ENCODE measurements at regions not wholly inside any gene's neighbourhood (a gene's known extent, or its start where the extent isn't known, plus 50 kb on each side); places are given as distances from the start of the nearest gene placed in this dataset.

DNA sequence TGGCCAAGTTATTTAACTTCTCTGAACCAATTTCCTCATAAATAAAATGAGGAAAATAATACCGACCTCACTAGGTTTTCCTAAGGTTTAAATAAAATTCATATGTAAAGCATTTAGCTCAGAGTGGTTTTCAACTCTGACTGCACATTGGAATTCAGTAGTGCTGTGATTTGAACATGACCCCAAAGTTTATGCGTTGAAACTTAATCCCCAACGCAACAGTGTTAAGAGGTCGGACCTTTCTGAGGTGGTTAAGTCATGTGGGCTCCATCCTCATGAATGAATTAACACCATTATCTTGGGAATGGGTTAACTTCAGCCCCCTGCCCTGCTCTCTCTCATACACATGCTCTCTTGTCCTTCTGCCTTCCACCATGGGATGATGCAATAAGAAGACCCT is 322.2 kb downstream of the AASDHPPT start:
- TF ChIP-seq, protein P1, sequence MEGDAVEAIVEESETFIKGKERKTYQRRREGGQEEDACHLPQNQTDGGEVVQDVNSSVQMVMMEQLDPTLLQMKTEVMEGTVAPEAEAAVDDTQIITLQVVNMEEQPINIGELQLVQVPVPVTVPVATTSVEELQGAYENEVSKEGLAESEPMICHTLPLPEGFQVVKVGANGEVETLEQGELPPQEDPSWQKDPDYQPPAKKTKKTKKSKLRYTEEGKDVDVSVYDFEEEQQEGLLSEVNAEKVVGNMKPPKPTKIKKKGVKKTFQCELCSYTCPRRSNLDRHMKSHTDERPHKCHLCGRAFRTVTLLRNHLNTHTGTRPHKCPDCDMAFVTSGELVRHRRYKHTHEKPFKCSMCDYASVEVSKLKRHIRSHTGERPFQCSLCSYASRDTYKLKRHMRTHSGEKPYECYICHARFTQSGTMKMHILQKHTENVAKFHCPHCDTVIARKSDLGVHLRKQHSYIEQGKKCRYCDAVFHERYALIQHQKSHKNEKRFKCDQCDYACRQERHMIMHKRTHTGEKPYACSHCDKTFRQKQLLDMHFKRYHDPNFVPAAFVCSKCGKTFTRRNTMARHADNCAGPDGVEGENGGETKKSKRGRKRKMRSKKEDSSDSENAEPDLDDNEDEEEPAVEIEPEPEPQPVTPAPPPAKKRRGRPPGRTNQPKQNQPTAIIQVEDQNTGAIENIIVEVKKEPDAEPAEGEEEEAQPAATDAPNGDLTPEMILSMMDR (IDR thresholded peaks at IDR 0.05; ENCODE audit: insufficient read depth, low read depth, low read length) = no peak
- no peak overlapping the region for H3K4me3 ChIP-seq (ENCODE audit: low read depth, low read length)
- DNase-seq (ENCODE audit: low read depth) = no peak

DNA sequence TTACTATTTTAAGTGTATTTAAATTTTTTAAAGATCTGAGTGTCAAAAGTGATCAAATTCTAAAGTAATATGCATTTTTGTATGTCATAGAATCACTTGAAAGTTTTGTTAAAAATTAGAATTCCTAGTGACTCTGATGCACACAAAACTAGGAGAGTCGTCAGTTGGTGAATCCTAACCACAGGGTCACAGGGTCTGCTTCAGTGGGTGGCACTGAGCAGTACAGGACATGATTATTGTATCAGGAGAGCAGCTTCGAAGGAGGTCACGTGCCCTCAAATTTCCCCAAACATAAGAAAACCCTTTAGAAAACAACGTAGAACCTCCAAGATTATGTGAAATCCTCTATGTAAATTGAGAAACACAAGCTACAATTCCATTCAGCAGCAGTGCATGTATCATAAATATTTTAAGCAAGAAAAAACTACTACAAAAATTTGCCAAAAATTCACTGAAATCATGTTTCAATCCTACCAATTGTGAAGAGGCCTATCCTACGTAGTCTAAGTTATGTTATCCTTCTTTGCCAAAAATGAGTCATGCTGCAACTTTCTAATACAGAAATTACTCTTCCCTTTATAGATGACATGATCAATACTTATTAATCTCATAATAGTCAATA is 323.6 kb downstream of the AASDHPPT start:
- no peak overlapping the region for H3K4me3 ChIP-seq (ENCODE audit: low read depth, low read length)
- TF ChIP-seq, protein P1 (IDR thresholded peaks at IDR 0.05; ENCODE audit: insufficient read depth, low read depth, low read length) = no peak
- no peak for DNase-seq (ENCODE audit: low read depth)

DNA sequence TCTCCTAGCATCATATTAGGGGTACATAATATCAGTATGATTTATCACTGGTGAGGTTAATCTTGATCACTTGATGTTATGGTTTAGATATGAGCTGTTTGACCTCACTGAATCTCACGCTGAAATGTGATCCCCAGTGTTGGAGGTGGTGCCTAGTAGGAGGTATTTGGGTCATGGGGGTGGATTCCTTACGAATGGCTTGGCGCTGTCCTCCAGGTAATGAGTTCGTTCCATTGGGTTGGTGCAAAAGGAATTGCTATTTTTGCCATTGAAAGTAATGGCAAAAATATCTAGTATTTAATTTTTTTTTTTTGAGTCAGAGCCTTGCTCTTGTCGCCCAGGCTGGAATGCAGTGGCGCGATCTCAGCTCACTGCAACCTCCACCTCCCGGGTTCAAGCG is 326.3 kb downstream of the AASDHPPT start:
- TF ChIP-seq, protein P1 (IDR thresholded peaks at IDR 0.05; ENCODE audit: insufficient read depth, low read depth, low read length) = no peak
- DNase-seq (ENCODE audit: low read depth) = no peak
- H3K4me3 ChIP-seq (ENCODE audit: low read depth, low read length) = no peak overlapping the region

DNA sequence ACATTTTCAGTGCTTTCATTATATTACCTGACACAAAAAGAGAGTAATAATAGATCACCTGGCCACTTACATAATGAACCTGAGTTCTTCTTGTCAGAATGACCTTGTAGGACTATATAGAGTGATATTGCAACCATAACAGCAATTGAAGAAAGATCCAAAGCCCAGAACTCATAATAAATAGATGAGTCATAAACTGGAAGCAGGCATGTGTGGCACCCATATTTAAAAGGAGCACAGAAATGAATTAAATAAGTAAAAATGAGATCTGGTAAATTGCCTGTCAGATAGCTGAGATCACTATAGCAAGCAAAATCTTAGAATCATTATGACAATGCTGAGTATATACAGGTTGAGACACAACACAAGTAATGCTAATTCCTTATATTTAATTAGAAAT is 331.8 kb downstream of the AASDHPPT start:
- TF ChIP-seq, protein P1 (IDR thresholded peaks at IDR 0.05; ENCODE audit: insufficient read depth, low read depth, low read length) = no peak
- H3K4me3 ChIP-seq (ENCODE audit: low read depth, low read length) = no peak overlapping the region
- DNase-seq (ENCODE audit: low read depth) = no peak

DNA sequence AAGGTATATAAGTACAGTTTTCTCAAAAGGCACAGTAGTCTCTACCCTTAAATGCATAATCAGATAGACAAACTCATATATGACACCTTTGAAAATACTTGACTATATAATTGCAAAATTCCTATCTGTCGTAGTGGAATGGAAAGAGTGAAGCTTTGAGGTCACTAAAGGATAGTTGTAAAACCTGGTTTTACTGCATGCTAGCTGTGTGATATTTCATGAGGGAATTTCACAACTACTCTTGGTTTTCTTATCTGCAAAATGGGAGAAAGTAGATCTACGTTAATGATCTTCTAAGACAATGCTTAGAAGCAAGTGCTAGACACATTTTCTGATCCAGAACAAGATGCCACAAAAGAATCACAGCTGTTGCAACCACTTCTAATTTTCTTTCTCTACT is 332.2 kb downstream of the AASDHPPT start:
- DNase-seq (ENCODE audit: low read depth) = peak; percentile 27
- TF ChIP-seq, protein P1 (IDR thresholded peaks at IDR 0.05; ENCODE audit: insufficient read depth, low read depth, low read length) = no peak
- H3K4me3 ChIP-seq (ENCODE audit: low read depth, low read length) = no peak overlapping the region

DNA sequence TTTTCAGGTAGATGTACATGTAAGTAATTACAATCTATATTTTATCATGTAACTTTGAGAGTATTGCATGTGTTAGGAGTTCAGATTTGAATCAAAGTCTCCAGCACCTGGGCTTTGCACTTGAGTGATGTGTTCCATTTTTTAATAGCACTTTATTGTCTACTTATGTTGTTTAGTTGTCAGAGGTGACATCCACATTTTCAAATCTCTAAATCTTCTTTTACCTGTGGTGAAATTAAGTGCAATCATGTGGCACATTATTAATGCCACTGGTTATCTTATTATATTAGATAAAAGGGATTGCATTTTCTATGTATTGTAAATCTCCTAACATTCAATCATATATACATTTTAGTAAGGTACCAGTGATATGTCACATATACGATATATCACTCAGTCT is 333.4 kb downstream of the AASDHPPT start:
- DNase-seq (ENCODE audit: low read depth) = no peak
- TF ChIP-seq, protein P1 (IDR thresholded peaks at IDR 0.05; ENCODE audit: insufficient read depth, low read depth, low read length) = no peak
- H3K4me3 ChIP-seq (ENCODE audit: low read depth, low read length) = no peak overlapping the region

DNA sequence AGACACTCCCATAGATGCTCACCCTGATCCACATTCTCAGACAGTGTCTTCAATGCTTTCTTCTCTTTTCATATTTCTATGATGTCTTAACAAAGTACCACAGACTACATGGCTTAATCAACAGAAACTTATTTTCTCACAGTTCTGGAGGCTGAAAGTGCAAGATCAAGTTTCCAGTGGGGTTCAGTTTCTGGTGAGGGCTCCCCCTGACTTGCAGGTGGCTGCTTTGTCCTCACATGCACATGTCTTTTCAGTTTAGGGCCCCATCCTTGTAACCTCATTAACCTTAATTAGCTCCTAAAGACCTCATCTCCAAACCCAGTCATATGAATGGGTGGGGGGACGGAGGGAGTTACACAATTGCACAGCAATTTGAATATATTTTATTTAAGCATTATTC is 335.8 kb downstream of the AASDHPPT start:
- TF ChIP-seq, protein P1 (IDR thresholded peaks at IDR 0.05; ENCODE audit: insufficient read depth, low read depth, low read length) = no peak
- no peak for DNase-seq (ENCODE audit: low read depth)
- no peak overlapping the region for H3K4me3 ChIP-seq (ENCODE audit: low read depth, low read length)

Measured in fibroblast of villous mesenchyme (primary cell).